Glomerular endothelial cell (primary cell): ENCODE measurements at regions not wholly inside any gene's neighbourhood (a gene's known extent, or its start where the extent isn't known, plus 50 kb on each side); places are given as distances from the start of the nearest gene placed in this dataset.
"Not testable (repeated sequence)": the region's sequence is repeated elsewhere in the genome, so short reads cannot be mapped to it uniquely, and the experiment has no call there.

Source experiments
- DNase-seq: peaks from one replicate; pipeline ENCODE4 v3.0.0-alpha.2; 2011; ENCODE audit warnings: low read depth, low spot score; ENCODE audit errors: extremely low read depth

DNA sequence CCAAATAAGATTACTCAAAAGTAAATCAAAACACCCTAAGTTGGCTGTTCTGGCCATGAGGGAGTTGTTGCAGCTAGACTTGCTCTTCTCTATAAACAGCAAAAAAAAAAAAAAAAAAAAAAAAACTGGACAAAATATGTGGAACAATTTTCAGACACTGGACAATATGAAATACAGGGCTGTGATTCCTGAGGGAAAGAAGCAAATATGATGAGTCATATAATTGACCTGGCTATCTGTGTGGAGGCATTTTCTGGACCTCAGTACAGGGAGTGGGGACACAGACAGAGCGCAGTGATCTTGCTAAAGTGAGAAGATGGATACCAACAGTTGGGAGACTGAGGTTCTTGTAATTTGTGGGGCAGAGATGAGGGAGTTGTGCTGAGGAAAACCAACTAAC lies 192.0 kb upstream of the HAND2 start:
- no peak for DNase-seq

DNA sequence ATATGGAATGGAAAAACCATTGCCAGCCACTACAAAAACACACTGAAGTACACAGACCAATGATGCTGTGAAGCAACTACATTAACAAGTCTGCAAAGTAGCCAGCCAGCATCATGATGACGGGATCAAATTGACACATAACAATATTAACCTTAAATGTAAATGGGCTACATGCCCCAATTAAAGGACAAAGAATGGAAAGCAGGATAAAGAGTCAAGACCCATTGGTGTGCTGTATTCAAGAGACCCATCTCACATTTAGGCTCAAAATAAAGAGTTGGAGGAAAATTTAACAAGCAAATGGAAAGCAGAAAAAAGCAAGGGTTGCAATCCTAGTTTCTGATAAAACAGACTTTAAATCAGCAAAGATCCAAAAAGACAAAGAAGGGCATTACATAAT lies 188.5 kb upstream of the HAND2 start:
- not testable (repeated sequence) for DNase-seq

DNA sequence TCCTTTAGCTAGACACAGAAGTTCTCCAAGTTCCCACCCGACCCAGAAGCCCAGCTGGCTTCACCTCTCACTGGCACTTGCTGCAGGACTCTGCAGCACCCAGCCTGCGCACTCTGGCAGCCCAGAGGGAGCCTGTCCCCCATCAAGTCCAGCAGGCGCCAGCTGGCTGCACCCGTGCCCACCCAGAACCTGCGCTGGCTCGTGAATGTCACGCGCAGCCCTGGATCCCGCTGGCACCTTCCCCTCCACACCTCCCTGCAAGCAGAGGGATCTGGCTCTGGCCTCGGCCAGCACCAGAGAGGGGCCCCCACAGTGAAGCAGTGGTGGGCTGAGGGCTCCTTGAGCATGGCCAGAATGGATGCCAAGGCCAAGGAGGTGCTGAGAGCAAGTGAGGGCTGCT lies 187.6 kb upstream of the HAND2 start:
- DNase-seq, result no peak

DNA sequence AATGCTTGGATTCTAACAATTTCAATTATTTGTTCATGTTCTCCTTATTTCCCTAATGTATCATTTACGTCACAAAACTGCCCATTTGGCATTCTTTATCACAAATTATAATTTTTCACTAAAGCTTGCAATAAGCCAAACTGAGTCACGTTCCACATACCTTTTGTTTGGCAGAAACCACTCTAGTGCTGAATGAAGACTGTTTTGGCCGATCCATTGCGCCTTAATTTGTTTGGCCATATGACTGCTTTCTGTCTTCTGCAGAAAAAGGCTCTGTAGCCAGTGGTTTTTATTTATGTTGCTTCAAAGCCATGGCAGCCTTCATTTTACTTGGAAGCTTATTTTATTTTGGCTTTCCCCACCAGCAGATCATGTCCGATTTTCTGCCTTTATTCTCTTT lies 184.4 kb upstream of the HAND2 start:
- DNase-seq, result no peak

DNA sequence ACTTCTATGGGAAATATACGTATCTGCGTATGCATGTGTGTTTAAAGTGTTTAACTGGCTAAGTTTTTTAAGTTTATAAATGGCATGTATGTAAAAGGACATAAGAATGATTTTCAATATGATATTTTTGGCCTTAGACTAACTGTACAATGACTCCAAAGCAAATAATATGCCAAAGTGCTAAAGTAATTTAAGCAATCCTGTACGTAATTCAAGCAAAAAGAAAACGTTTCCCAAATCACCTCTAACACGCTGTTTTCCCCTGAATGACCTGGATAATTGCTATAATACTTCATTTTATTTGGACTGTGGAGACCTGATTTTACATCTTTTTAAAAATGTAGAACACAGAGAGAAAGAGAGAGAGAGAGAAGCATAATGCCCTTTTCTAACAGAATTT lies 183.0 kb upstream of the HAND2 start:
- DNase-seq, result no peak

DNA sequence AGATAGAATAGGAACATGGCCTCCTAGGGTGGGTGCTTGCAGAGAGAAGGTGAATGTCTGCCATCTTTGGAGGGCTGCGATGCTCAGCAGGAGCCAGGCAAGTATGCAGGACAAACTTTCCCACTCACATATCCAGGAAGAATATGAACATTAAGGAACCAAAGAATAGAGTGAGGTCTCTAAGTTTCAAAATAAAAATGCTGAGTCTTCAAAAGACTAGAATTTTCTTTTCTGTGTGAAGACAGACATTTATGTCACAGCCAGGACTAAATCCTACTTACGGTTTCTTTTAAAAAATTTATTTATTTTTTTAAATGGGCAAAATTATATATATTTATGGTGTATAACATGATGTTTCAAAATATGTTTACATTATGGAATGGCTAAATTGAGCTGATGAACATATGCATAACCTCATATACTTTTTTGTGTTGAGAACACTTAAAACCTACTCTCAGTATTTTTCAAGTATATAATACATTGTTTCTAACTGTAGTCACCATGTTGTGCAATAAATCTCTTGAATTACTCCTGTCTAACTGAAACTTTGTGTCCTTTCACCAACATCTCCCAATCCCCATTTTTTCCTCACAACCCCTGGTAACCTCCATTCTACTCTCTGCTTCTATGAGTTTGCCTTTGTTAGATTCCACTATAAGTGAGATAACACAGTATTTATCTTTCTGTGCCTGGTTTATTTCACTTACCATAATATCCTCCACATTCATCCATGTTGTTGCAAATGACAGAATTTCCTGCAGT lies 177.8 kb upstream of the HAND2 start:
- no peak for DNase-seq

DNA sequence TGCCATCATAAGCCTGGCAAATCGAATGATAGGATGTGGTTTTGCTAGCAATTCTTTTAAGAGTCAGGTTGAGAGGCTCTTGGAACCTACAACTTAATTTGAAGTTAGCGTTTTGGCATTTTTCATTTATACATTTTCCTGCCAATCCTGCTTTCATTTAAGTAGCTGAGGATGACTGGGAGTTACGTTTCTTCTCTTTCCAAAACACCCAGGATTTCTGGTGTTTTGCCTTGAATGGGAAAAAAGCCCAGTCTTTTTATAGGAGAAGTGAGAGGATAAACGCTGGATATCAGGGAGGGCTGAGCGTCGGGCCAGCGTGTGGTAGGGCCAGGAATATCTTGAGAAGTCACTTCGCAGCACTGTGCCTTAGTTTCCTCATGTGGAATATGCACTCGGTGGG lies 174.2 kb upstream of the HAND2 start:
- DNase-seq, result no peak

DNA sequence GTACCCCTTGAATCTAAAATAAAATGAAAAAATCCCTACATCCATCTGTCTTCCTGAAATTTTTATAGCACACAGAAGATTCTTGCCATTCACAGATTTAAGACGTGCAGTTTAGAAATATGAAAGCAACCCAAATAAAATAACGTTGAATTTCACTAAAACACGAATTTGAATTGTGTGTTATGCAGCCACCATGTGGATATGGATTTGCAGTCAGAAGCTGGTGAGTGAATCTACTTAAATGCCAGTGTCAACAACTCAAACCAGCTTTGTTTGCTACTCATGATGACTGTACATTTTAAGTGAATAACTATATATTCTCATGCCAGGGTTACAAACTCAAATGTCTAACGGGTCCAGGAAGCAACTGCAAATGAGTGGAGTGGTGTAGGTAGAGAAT lies 173.0 kb upstream of the HAND2 start:
- no peak for DNase-seq

DNA sequence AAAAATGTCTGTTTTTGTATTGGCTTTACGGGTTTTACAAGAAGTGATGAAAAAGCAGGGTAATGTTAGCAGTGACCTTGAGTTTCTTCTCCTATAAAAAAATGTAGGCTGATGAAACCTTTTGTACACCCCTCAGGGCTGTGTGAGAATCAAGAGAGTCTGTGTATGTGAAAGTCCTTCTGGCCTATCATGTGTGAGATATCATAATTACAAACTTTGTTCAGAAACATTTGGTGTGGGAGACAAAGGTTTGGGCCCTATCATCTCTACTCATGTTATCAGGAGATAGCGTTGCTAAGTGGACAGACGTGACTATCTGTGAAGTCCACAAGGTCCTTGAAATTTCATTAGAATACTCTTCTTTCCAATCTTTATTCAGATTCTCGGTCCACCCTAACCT lies 170.6 kb upstream of the HAND2 start:
- DNase-seq, result no peak

DNA sequence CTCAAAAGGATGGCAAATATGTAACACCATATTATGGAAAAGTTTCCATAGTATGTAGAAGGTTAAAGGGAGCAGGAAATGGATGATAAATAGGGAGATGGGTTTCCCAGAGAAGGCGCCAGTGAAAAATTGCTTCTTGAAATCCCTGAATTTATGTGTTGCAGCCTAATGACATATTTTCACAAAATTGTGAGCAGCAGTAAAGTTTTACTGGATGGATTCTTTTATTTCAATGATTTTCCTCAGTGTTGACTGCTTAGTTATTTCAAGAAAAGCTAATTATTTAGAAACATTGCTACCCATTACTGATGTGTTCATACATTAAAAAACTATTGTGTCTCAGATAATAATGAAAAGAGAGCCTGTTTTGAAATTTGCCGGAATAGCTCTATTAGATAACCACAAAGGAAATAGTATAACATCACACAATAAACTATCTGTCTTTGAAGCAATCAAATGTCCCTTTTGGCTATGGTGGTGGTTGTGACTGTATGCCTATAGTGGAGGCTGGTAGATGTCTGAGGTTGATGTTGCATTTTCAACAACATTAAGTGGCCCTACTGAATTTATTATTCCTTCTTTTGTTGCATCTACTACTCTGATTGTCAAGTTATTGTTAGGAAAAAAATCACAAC lies 169.9 kb upstream of the HAND2 start:
- DNase-seq, result no peak

DNA sequence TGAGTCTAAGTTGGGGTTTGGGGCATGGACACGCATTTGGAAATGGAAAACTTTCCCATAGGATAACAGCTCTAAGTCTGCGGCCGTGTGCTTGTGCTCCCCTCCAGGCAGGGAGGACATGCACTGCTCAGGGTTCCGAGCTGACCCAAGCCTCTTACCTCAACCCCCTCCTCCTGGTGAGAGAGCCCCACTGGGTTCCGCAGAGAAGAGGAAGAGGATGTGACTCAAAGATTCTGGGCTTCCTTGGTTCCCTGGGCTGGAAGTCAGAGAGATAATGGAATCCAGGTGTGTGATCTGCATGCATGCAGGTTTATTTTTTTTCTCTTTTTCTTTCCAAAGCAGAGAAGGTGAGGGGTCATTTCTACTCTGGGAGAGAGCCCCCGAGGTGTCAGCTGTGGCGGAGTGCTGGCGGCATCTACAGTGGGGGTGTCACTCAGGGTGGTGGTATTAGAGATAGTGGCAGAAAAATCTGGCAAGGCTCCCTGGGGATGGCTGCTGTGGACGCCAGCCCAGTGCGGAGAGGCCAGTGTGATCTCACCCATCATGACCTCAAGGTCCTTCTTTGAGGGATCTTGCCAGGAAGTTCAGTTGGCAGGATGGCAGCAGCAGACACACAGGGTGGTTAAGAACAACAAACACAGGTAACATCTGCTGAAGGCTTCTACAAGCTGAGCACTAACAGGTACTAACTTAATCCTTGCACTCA lies 168.7 kb upstream of the HAND2 start:
- no peak for DNase-seq

DNA sequence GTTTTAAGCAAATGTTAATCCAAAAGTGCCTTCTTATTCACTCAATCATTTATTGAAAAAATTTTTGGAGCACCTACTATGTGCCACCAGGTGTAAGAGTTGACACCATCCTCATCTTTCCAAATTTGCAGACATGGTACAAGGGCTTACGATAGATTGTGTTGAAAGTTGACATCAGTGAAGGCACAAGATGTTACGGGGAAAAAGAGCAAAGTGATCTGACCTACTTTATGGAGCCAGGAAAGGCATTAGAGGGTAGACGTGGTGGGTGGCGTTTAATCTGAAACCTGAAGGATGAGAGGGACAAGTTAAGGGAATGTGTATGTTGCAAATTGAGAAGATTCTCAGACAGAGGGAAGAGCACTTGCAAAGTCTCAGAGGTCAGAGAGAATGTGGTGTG lies 167.8 kb upstream of the HAND2 start:
- DNase-seq, result no peak

DNA sequence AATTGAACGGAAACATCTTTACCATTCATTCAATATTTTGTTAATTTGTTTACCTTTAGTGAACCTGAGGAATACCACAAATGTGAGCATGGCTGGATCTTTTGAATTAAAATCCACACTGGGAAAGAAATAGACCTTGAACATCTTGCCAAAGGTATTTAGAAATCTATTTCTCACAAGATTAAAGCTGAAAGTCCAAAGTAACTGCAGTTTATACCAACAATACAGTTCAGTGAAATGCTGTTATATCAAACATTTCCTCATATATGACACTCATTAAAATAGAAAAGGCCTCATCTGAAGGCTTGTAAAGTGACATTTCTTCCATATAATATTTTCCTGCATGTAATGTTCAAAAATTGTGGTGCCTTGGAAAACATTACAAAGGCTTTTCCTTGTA lies 166.5 kb upstream of the HAND2 start:
- no peak for DNase-seq

DNA sequence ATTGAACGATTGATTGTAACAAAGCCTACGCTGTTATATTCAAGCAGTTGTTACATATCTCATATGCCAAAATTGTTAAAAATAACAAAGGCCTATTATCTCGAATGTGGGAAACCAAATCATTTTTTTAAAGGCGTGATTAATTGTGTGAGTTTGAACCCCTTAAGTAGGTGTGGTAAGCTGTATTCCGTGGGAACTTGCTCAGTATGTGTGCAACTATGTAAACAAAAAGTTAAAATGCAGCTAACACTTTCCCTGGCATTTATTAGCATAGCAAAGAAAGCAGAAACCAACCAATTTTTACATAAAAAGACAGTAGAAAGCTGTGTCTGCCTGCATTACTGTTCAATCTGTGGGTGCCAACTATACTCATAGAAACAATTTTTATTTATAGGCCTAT lies 166.0 kb upstream of the HAND2 start:
- DNase-seq, result no peak

DNA sequence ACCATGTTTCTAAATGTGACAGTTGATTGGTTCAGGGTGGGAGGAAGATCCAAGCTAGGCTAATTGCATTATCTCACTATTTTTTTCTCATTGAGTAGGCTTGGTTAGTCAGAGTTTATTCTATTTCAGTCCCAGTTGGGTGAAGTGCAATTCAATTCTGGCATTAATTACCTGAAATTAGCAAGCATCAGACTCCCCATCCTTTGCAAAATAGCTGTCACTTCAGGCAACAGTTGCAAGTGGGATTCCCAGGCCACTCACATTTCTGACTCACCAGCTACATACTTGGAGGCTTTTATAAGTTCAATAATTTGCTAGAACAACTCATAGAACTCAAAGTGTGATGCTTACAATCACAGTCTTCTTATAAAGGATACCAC lies 155.8 kb upstream of the HAND2 start:
- DNase-seq, result no peak

DNA sequence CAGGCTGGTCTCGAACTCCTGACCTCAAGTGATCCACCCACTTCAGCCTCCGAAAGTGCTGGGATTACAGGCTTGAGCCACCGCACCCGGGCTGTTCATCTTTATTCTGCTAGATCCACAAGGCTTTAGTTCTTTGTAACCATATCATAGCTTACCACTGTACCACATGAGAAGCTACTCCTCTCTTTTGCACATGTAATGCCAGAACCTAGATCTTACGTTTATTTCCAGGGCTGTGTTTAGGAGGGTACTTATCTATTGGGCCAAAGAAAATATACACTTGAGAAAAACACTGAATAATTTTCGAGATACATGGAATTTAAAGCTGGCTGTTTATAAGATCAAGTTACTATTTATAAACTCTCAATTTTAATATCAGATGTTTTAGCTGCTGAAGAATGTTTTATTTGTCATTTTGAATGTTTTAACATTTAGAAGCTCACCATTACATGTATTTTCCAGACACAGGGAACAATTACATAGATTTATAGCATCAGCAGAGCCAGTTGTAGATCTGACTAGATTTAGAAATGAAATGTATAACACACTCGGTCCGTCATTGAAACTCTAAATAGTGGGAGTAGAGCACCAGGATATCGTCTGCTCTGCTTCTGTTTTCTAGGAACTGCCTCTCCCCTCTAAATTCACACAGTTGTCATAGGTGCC lies 155.3 kb upstream of the HAND2 start:
- DNase-seq, result no peak

DNA sequence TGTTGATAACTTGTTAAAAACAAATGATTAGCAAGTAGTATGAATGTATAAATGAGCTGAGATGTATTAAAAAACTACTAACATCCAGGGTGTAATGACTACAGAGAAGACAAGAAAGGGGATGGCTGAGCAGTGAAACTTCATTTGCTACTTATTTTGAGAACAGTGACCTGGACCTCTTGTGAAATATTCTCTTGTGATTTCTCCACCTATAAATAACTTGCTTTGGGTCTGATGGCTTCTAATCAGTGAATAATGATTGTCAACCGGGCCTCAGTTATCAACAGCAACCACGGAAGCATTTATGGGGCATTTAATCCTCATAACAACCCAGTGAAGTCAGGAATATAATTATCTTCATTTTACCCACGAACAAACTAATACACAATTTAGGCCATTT lies 154.2 kb upstream of the HAND2 start:
- no peak for DNase-seq

DNA sequence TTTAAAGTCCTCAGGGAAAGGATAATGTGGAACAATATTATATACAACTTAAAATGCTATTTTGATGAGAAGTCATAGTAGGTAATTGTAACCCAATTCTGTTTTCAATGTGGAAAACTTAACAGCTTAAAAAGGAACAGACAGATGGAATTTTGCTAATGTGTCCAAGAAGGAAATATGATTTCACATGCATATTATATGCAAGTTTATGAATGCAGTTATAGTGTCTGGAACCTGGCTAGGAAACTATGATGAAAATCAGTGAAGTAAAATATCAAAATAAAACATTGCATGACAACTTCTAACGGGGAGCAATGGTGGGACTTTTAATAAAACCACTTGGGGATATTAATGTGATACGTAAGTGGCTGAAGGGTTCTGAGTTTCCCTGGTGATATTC lies 152.6 kb upstream of the HAND2 start:
- DNase-seq, result no peak

DNA sequence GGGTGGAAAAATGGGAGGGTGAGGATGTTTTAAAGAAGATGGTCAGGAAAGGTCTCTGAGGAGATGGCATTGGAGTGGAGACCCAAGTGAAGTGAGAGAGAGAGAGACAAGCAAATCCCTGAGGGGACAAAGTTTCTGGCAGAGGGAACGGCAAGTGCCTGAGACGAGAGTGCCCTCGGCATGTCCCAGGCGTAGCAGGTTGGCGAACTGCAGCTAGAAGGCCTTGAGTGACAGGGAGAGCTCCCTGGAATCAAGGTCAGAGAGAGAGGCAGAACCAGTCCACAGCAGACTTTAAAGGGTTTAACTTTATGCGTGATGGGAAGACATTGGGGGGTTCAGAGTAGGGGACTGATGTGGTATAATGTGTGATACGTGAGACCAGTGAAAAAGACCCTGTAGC lies 150.2 kb upstream of the HAND2 start:
- DNase-seq, result no peak

DNA sequence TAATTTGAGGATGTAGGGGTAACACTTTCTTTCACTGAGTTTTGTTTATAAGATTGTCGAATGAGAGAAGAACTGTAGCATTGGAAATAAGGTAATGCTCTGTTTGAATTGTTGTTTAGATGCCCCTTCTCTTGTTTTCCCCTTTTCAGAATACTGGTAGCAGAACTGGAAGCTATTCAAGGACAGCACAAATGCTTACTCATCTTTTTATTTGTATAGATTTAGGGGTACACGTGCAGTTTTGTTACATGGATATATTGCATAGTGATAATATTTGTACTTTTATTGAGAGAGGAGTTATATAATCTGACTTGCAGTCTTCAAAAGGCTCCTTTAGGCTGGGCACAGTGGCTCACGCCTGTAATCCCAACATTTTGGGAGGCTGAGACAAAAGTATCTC lies 145.4 kb upstream of the HAND2 start:
- no peak for DNase-seq

DNA sequence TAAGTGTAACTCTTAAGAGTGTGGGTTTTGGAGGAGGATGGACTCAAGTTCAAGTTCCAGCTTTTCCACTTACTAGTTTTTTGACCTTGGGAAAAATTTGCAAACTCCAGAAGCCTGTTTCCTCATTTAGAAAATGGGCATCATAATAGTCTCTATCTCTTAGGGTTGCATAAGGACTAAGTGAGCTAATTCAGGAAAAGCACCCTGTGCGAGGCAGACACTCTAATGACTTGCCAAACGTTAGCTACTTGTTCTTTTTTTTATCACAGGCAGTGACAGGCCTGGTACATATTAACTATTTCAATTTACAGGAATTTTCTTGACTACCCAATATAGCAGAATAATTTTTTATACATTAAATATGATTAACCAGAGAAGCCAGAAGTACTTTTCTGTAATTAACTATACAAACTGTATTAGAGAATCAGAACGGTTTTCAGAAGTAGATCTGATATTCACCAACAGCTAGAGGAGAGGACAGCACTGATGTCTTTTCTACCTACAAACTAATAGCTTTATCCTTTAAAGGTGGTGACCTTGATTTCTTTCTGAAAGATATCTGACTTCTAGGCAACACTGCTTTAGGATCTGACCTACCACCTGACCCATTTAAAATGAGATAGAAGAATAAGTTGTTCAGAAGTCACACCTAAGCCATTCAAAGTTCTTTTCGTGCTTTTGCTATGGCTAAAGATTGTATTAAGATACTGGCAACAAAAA lies 139.6 kb upstream of the HAND2 start:
- DNase-seq, result no peak
